ENCODE measurements at regions not wholly inside any gene's neighbourhood (a gene's known extent, or its start where the extent isn't known, plus 50 kb on each side); places are given as distances from the start of the nearest gene placed in this dataset.
"Not testable (repeated sequence)": the region's sequence is repeated elsewhere in the genome, so short reads cannot be mapped to it uniquely, and the experiment has no call there.

DNA sequence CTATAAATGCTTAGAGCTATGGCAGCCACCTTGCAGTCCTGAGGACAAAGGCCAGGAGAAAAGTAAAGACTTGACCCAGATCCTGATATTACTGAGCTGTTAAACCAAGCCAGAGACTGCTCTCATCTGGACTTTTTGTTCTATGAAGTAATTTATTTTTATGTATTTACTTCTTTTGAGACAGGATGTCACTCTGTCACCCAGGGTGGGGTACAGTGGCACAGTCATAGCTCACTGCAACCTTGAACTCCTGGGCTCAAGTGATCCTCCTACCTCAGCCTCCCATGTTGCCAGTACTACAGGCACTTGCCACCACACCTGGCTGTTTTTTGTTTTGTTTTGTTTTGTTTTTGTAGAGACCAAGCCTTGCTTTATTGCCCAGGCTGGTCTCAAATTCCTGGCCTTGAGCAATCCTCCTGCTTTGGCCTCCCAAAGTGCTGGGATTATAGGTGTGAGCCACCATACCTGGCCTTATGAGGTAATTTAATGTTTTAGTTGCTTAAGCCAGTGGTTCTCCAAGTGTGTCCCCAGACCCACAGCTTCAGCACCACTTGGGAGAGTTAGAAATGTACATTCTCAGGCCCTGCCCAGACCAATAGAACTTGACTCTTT is 112.1 kb downstream of the COPRS start:
- no peak for DNase-seq

DNA sequence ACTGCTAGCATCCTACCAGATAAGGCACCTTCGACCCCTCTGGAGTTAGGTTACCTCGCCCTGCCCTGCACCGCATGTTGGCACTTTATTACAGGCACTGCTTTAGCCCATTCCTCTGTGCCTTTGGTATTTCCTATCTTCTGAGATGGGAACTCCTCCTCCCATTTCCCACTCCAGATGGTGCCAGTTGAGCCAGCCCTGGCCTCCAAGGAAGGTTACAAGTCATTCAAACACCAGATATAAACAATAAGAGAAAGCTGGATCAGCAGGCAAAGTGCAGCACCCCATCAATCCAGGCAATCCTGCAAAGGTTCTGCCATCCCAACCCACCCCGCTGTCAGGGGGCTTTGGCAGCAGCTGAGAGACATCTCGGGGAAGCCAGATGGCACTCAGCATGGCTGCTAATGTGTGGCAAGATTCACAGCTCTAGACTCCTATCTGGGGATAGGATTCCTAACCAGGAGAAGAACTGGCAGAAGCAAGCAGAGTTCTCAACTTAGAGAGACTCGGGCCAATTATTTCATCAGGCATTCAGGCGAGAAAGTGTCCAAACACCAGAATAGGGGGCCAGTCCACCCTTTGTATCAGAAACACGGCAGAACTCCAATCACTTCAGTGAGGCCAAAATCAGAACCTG is 113.0 kb downstream of the COPRS start:
- DNase-seq, result no peak

DNA sequence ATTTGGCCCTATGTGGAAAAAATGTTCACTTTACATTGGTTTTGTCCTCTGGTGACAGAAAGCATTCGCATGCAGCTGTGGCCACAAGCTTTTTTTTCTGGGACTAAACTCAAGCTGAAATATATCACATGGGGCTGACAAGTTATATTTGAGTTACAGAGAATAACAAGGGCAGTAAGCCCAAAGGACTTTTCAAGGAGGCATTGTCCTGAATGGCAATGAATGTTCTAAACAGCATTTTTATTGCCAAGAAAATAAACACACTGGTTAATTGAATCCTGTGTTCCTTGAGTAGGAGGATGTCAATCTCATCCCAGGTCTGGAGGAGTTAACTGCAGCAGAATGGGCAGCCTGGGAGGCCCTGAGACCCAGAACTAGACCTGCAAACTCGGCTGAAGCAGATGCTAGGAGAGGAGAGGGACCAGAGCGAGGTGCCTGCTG is 114.5 kb downstream of the COPRS start:
- DNase-seq, result no peak

DNA sequence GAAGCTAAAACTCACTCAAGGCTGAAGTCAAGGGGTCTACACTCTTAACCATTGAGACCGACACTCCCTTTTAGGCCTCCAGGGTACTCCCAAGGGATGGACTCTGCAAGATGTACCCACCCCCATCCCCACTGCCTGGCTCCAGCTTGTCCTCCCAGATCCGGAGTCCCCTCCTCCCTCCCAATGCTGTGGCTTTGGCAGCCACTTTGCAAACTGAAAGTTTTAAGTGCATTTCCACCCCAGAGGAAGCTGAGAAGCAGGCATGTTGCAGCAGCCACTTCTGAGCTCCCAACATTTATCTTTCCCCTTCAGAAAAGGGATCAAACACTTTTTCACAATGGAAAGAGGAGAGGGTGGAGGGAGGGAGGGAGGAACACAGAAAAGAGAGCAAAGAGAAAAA is 115.2 kb downstream of the COPRS start:
- no peak for DNase-seq

DNA sequence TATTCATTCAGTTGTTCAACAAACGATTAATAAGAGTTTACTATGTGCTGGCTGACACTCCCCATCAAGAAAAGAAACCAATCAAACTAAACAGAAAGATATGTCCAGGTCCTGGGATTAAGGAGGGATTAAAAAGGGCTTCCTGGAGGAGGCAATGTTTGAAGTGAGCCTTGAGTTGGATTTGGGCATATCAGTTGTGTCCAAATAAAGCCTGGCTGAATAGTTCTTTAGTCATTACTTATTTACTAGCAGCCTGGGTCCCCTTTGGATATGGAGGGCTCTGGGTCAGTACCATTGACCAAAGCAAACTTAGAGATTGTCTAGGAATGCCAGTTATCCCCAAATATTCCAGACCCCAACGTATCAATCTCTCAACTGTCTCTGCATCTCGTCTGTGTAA is 117.7 kb downstream of the COPRS start:
- no peak for DNase-seq

DNA sequence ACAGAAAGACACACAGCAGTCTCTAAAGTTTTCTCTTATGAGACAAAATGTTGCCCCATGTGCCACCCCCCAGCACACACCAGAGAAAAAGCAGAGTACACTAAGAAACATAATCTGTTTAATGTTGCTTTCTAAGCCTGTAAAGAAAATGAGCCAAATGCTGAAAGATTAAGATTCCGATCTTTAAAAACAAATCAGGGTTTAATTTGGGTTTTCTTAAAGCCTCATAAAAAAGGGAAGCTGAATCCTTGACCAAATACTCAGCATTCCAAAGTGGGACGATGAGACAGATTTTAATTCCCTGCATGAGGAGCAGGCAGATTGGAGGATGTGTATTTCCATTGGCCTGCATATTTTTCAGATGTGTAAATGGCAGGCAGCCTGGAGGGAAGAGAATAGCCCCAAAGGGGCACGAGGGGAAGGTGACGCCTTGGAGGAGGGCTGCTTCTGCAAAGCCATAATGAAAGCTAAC is 118.4 kb downstream of the COPRS start:
- no peak for DNase-seq

DNA sequence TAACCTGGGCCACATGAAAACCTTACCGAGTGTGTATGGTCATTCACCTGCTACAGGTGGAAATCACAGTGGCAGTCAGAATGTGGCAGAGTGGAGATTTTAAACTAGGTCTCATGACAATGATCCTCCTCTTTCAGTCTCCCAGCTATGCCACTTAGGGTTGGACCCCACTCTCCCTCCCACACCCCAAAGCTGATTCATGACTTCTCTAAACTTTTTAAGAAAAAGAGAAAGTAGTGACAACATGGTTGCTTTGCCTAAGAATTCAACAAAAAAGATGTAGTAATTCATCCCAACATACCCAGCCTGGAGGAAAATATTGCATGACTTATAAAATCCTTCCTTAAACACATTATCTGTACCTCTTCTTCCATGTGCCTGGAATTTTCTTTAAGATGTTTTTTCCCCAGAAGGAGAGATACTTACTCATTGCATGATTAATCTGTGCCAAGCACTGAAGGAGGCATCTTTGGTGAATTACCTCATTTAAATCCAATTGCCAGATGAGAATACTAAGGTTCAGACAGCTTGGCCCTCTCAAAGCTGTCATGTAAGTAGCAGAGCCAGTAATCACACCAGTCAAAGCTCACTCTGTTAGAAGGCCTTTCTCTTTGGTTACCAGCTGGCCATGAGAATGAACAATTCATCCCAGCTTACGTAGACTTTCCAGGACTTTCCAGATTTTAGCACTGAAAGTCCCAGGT is 119.9 kb downstream of the COPRS start:
- no peak for DNase-seq

DNA sequence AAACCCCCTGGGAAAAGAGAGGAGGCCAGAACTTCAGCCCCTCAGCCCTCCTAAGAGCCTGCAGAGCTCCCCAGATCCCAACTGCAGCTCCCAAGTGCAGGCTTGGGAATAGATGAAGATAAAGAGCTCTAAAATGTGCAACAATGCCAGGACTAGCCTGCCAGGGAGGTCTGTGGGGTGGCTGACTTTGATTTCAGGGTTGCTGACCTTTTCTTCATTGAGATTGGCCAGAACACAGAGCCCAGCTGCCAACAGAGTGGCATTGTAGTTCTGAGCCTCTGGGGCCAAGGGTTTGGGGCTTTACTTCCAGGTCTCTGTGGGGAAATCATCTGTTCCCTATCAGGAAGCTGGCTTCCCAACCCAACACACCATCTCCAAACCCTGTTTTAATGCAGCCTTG is 120.6 kb downstream of the COPRS start:
- DNase-seq, result no peak

DNA sequence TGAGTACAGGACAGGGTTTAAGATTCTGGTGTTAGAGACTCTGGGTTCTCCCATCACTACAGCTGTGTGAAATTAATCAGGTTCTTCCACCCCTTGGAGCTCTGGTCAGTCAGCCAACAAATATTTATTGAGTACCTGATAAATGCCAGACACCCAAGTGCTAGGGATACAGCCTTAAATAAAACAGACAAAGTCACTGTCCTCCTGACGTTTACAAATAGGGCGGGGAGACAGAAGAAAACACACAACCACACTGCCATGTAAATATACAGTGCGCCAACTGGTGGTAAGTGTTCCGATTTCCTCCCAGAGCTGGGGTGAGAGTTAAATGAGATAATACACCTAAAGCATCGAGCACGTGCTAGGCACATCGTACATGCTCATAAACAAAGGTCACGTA is 121.0 kb downstream of the COPRS start:
- no peak for DNase-seq

DNA sequence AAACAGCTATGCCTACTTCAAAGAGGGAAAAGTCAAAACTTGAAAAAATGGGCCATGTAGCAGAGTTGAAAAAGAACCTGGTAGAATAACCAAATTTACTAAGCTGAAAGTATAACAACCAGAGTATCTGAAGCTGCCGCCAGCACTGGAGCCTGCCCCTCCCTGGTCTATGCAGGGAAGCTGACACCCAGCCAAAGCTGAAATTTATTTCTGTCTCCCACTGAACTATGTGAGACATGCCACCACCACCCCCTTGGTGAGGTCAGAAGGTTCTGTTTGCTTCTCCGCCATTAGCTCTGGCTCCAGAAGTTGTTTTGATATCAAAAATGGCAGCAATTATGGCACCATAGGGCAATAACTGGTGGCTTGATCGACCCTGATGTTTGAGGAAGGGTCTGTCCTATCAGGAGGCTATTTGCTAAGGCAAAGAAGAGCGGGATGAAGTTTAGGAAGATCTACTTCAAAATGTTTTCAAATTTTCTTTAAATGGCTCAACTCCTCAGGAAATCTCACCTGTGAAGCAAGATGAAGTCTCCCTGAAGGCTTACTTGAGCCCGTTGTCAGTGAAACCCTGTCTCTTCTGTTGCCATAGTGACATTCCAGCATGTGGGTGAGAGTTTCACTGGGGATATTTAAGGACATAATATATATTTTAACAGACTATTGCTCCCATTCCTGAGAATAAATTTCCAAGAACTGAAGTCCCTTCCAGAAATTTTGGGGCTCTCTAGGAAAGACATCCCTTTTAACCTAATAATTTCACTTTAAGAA is 122.0 kb downstream of the COPRS start:
- DNase-seq, result no peak

DNA sequence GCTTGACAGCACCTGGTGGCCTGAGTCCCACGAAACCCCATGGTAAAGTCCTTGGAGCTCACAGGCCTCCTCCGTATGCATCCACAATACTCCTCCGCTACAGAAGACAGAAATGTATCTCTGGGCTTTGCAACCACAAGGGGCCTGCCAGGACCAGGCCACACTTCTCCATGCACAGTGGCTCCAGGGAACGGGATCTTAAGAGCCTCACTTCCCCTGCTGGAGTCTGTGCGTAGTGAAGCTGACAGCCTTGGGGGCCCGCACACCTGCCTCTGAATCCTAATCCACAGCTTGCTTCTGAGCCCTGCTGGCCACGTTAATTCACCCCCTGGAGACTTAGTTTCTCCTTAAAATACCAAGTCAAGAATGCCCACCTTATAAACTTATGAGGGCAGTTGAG is 125.7 kb downstream of the COPRS start:
- no peak for DNase-seq

DNA sequence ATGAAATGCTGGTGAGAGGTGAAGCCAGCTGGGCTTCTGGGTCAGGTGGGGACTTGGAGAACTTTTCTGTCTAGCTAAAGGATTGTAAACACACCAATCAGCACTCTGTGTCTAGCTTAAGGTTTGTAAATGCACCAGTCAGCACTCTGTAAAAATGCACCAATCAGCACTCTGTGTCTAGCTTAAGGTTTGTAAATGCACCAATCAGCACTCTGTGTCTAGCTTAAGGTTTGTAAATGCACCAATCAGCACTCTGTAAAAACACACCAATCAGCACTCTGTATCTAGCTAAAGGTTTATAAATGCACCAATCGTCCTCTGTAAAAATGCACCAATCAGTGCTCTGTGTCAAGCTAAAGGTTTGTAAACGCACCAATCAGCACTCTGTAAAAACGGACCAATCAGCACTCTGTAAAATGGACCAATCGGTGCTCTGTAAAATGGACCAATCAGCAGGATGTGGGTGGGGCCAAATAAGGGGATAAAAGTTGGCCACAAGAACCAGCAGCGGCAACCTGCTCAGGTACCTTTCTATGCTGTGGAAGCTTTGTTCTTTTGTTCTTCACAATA is 127.4 kb downstream of the COPRS start:
- DNase-seq, result not testable (repeated sequence)

DNA sequence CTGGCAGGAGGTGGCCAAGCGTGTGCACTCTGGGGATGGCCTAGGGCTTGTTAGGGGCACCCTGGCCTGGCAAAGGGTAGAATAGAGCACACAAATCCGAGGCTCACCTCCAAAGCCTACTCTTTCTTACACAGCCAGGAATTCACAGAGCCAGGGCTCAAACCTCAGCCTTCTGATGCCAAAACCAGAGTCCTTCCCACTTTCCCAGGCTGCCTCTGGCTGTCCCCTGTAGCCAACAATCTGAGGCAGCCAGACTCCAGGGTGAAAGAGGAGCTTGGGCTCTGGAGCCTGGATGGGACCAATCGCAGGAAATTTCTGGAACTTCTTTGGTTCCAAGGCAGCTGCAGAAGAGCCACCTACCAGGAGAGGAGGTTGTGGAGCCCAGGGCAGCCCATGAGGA is 127.9 kb downstream of the COPRS start:
- DNase-seq, result no peak

DNA sequence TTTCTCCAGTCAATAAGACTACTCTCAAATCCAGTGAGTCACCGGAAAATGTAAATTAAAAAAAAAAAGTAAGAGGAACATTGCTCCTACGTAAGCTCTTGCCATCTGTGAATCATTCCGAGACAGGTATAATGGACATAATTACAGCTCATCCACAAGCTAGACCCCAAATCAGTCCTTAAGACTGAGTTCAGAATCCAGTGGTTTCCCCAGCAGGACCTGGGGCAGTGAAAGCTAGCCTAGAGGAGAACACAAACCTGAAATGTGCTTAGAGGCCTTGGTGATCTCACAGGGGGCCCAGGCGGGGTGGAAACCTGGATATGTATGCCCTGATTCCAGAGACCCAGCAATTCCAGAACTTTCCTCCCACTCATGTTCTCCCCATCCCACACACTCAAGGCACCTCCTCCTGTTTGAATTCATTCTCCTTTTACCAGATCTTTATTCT is 132.0 kb downstream of the COPRS start:
- DNase-seq, result no peak

DNA sequence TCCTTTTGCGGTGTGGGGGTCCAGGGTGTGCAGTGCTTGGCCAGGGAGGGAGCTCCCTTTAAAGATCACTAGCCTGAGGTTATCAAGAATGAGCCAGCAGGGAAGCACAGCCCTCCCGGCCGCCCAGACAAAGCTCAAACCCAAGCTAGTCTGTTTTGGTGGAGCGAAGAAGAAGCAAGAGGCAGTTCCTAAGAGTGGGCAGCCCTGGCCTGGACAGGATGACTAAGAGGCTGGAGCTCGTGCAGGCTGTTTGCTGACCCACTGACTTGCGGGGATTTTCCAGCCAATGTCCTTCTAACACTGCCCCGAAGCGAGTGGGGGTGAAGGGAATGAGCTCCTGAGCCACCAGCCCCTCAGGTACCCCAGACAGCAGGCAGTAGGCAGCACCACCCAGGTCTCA is 134.4 kb downstream of the COPRS start:
- no peak for DNase-seq

DNA sequence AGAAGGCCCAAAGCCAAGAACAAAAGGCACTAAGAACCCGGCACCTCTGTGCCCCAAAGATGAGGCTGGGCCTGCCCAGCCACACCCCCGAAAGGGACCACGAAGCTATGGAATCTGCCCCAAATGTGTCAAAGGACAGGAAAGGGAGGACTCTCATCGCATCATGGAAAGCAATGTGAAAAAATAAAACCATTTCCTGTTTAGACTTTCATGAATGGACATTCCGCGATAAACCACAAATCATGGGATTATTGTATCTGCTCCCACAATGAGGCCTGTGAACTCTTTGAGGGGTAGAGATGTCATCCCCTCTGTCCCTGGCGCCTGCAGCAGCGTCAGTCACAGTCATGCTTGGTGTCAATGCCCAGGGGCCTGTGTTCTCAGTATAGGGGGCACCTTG is 135.0 kb downstream of the COPRS start:
- DNase-seq, result no peak

DNA sequence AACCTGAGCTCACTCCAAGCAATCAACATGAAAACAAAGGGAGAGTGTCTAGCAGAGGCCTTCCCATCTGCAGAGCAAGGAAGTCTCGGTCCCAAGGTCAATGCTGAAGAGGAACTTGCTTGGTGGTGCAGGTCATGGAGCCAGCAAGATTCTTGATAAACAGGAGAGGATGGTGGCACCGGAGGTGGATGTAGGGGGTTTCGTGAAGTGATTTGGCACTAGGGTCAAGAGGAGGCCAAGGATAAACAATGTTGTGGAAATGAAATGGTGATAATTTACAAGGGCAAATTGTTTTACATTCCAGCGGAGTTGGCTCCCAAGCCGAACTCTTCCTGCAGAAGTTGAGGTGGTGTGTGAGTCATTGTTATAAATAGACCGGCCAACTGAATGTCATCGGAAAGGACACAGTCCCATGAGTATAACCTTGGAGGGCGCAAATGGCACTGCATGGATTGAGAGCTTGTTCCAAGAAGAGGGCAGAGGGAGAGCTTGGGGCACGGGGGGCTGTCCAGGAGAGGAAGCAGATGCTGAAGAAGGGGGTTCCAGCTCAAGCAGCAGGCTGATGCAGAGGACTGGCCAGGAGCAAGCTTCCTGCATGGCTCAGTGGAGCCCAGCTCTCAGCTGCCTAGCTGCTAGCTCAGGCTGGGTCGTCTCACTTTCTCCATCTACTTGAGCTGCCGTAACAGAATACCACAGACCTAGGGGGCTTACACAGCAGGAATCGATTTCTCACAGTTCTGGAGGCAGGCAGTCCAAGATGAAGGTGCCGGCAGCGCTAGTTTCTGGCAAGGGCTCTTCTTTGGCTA is 136.6 kb downstream of the COPRS start:
- DNase-seq, result no peak

DNA sequence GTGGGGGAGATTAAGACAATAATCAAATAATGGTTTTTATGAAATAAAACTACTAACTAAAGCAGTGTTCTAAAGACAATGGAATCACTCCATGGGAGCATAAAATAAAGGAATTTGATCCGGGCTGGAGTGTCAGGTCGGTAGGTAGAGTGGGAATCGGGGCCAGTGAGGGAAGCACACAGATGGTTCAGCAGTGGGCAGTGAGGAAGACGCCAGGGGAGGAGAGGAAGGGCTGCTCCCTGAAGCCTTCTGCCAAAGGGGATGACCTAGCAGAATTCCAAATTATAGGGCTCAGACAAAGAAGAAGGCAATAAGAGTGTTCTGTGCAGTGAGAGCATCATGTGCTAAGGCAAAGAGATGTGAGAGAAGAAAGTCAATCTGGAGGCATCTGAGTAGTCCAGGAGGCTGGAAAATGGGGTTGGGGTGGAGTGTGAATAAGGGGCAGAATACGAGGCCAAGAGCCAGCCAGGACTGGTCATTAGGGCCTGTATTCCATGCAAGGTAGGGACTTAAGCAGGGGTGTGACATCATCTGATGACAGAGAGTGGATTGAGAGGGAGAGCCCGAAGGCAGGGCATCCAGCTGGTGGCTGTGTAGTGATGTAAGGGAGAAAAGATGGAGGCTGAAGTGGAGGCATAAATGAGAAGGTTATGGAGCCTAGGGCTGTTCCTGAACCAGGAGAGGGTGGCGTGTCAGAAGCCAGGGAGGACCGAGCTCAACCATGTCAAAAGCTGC is 137.6 kb downstream of the COPRS start:
- no peak for DNase-seq

DNA sequence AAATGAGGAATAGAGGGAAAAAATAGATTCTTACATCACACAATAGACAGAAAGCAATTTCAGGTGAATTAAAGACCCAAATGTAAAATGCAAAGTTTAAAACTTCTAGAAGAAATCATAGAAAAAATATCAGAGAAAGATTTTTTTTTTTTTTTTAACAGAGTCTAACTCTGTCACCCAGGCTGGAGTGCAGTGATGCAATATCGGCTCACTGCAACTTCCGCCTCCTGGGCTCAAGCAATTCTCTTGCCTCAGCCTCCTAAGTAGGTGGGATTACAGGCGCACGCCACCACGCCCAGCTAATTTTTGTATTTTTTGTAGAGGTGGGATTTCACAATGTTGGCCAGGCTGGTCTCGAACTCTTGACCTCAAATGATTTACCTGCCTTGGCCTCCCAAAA is 141.8 kb downstream of the COPRS start:
- DNase-seq, result not testable (repeated sequence)

DNA sequence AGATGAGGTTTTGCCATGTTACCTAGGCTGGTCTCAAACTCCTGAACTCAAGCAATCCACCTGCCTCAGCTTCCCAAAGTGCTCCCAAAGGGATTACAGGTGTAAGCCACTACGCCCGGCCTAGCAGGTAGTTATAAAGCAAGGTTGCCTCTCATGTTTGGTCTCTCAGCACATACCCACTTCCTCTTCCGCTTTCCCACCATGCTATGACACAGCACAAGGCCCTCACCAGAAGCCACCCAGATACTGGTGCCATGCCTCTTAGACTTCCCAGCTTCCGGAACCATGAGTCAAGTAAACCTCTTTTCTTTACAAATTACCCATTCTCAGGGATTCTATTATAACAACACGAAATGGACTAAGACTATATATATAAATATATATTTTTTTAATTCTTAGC is 143.6 kb downstream of the COPRS start:
- DNase-seq, result no peak

DNA sequence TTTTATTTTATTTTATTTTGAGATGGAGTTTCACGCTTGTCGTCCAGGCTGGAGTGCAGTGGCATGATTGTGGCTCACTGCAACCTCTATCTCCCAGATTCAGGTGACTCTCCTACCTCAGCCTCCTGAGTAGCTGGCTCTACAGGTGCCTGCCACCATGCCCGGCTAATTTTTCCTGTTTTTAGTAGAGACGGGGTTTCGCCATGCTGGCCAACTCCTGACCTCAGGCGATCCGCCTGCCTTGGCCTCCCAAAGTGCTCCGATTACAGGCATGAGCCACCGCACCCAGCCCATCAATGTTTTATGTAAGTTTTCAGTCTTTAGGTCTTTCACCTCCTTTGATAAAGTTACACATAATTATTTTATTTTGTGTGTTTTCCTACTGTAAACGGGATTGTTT is 154.6 kb downstream of the COPRS start:
- DNase-seq, result no peak

DNA sequence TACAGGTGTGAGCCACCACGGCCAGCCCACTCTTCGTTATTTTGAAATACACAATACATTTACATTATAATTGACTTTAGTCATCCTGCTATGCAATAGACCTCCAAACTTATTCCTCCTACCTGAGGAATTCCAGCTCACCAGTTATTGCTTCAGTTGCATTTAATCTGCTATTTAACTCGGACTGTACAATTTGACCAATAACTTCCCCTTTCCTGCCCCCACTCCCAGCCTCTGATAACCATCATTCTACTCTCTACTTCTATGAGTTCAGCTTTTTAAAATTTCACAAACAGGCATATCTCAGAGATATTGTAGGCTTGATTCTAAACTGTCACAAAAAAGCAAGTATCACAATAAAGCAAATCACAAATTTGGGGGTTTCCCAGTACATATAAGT is 157.0 kb downstream of the COPRS start:
- no peak for DNase-seq
